Neural progenitor cell (in vitro differentiated cells): ENCODE measurements at regions not wholly inside any gene's neighbourhood (a gene's known extent, or its start where the extent isn't known, plus 50 kb on each side); places are given as distances from the start of the nearest gene placed in this dataset.

Source experiments
- EZH2 ChIP-seq: fragments of 200-600 bp; sonication (generic); IDR thresholded peaks from 2 replicates; pipeline ENCODE4 v1.6.1; 2017; ENCODE audit warnings: antibody characterized with exemption, mild to moderate bottlenecking, moderate library complexity
- EZH2phosphoT487 ChIP-seq: fragments of 200-600 bp; sonication (generic); IDR thresholded peaks from 2 replicates; pipeline ENCODE4 v1.6.1; 2017; ENCODE audit warnings: antibody characterized with exemption
- TF ChIP-seq, protein P1 (sequence below): fragments of 200-600 bp; sonication (generic); IDR thresholded peaks from 2 replicates; pipeline ENCODE4 v1.5.1; 2017; ENCODE audit warnings: antibody characterized with exemption, mild to moderate bottlenecking

DNA sequence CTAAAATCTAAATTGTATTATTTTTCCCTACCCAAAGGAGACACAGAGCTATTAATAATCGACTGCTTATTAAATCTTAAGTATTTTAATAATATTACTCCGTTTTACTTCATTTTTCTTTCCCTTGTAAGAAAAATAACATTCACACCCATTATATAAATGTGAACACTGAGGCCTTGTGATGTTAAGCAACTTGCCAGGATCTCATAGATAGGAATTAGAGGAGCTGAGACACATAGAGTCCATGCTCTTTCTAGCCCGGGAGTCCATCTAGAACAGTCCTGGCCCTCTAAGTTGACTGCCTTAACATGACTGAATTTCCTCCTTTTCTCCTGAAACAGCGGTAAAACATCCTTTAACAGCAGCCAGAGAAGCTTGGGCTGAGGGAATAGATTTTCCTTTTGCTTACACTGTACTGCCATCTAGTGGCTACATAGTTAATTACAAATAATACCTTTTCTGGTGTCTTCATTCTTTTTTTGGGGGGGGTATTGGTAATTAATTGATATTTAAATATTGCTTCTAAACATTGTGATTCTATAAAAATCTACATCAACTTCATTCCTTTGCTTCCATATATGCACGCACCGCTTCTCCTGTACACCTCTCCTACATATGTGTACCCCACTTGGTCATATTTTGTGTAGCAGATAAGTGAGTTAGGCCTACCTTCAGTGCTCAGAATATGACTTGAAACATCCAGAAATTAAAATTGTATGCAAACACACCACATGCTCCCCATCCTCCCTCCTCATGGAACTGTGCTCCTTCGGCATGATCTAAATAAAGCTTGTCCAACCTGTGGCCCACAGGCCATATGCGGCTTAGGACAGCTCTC is 125.8 kb upstream of the HNMT start:
- TF ChIP-seq EZH2 (no peak), EZH2phosphoT487 (no peak)
- TF ChIP-seq, protein P1, sequence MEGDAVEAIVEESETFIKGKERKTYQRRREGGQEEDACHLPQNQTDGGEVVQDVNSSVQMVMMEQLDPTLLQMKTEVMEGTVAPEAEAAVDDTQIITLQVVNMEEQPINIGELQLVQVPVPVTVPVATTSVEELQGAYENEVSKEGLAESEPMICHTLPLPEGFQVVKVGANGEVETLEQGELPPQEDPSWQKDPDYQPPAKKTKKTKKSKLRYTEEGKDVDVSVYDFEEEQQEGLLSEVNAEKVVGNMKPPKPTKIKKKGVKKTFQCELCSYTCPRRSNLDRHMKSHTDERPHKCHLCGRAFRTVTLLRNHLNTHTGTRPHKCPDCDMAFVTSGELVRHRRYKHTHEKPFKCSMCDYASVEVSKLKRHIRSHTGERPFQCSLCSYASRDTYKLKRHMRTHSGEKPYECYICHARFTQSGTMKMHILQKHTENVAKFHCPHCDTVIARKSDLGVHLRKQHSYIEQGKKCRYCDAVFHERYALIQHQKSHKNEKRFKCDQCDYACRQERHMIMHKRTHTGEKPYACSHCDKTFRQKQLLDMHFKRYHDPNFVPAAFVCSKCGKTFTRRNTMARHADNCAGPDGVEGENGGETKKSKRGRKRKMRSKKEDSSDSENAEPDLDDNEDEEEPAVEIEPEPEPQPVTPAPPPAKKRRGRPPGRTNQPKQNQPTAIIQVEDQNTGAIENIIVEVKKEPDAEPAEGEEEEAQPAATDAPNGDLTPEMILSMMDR: peak; percentile 85
